Iris pigment epithelial cell (primary cell): ENCODE measurements at regions not wholly inside any gene's neighbourhood (a gene's known extent, or its start where the extent isn't known, plus 50 kb on each side); places are given as distances from the start of the nearest gene placed in this dataset.

Source experiments
- DNase-seq: peaks from one replicate; pipeline ENCODE4 v3.0.0-alpha.2; 2011; ENCODE audit warnings: low read depth

- peak; percentile 80 for DNase-seq
Measured at GRCh38 chr7:19442016-19442785, 266.6 kb downstream of the POLR1F start.

- no peak for DNase-seq
Measured at GRCh38 chr7:19439517-19439916, 269.3 kb downstream of the POLR1F start.

GRCh38 chr7:19437446-19437845 lies 271.4 kb downstream of the POLR1F start:
- DNase-seq, result peak; percentile 24

DNA sequence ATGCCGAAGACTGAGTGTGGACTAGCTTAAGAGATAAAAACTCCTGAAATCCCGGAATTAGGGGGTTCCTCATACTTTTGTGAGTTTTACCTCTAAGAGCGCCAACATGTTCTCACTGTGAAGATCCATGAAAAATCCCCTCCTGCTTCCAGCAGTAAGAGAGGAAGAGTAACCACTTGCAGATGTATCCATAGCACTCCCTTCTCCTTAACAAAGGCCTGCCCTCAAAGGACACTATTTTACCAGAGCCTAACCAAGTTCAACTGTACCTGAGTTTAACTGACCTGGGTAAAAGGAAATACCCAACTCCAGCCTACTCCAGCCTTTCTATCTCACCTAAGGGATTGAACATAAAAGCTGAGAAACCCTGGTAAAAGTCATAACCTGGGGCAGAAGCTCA lies 280.9 kb downstream of the POLR1F start:
- DNase-seq, result no peak

GRCh38 chr7:19421861-19422260 lies 276.6 kb upstream of the FERD3L start:
- no peak for DNase-seq

GRCh38 chr7:19417231-19417630 lies 272.0 kb upstream of the FERD3L start:
- no peak for DNase-seq

GRCh38 chr7:19415123-19415522 lies 269.9 kb upstream of the FERD3L start:
- no peak for DNase-seq

- DNase-seq, result peak; percentile 56
Measured at GRCh38 chr7:19413443-19413965, 268.3 kb upstream of the FERD3L start.

DNA sequence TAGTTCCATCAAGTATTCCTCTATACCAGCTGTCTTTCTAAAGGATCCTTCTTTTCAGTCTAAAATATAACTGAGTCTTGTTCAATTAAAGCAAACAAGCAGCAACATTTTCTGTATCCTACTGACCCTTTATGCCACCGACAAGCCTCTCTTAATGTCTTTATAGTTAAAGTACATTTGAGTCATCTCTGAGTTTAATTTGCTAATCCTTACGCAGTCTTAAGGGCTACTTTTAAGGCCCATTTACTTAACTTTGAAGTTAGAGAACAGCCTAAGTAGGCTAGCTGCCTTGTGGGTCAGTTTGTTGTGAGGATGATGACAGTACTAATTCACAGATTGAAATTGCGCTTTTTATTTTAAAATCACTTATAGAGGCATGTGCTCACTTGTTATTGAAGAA lies 265.5 kb upstream of the FERD3L start:
- peak; percentile 41 for DNase-seq

GRCh38 chr7:19410106-19410505 lies 264.9 kb upstream of the FERD3L start:
- peak; percentile 62 for DNase-seq

- DNase-seq, result no peak
Measured at GRCh38 chr7:19408706-19409220, 263.5 kb upstream of the FERD3L start.

DNA sequence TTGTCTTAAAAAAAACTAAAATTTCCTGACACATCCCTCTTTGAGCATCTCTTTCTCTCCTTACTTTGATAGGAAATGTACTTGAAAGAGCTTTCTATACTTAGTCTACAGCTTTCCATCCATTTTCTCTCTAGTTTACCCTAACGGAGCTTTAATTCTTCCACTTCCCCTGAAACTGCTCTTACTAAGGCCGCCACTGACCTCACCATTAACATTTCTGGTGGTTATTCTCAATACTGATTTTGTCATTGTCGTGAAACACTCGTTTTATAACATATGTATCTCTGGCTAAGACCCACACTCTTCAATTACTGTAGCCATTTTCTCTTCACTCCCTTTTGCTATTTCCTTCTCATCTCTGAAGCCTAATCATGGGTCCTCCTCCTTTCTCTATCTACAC lies 262.0 kb upstream of the FERD3L start:
- DNase-seq, result no peak

DNA sequence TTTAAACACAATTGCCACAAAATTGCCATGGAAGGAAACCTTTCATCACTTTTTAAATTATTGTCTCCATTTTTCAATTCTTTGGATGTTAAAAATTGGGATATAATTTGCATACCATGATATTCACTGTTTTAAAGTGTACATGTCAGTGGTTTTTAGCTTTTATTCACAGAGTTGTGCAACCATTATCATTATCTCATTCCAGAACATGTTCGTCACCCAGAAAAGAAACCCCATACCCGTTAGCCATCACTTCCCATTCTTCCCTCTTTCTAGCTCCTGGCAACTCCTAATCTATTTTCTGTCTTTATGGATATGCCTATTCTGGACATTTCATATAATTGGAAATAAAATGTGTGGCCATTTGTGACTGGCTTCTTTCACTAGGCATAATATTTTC lies 260.3 kb upstream of the FERD3L start:
- DNase-seq, result peak; percentile 83

GRCh38 chr7:19404912-19405329 lies 259.7 kb upstream of the FERD3L start:
- peak; percentile 99 for DNase-seq

DNA sequence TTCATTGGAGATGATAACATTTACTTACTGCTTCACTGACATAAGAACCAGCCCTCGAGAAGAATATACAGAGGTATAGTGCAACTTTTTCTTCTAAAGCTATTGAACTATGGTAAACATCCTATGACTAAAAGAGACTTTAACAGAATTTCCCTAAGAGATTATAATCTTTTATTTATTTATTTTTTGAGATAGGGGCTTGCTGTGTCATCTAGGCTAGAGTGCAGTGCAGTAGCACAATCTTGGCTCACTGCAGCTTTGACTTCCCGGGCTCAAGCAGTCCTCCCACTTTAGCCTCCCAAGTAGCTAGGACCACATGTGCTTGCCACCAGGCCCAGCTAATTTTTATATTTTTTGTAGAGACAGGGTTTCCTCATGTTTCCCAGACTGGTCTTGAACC lies 258.5 kb upstream of the FERD3L start:
- peak; percentile 24 for DNase-seq

GRCh38 chr7:19401461-19401860 lies 256.2 kb upstream of the FERD3L start:
- DNase-seq, result peak; percentile 53

DNA sequence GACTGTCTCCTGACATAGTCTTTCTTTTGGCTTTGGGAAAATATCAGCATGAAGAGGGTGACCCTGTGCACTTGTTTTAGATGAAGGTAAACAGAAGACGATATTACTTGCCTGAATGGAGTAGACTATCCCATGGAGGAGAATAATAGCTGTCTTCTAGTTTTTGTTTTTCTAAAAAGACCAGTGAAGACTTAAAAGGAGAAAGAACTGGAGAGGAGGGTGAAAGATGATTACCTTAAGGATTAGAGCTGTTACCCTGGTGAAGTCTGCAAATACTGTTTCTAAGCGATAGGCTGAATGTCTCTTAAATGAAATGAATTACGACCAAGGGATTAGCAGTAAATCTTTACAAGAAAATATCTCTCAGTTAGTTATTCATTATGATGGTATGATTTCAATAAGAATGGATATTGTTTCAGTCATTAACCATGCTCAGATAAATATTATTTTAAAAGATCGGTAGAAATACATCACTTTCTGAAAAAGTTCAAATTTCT lies 255.6 kb upstream of the FERD3L start:
- DNase-seq, result no peak

GRCh38 chr7:19397911-19398310 lies 252.7 kb upstream of the FERD3L start:
- peak; percentile 89 for DNase-seq

DNA sequence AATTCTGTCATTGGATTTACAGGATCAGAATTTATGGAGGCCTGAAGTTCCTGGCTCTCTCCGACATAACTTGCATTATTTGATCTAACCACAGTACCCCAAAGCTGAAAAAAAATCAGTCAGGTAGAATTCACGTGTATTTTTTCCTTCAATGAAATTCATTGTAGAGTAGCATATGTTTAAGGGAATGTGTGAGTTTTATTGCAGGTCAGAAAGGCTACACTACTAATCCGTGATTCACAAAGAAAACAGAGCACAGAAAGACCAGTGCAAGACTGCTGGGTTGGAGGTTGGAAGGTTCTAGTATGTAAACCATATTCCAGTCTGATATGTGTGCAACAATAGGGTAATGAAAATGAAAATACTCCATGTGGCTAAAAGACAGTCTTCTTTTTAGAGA lies 247.0 kb upstream of the FERD3L start:
- DNase-seq, result peak; percentile 95

- DNase-seq, result no peak
Measured at GRCh38 chr7:19390795-19391194, 245.6 kb upstream of the FERD3L start.

DNA sequence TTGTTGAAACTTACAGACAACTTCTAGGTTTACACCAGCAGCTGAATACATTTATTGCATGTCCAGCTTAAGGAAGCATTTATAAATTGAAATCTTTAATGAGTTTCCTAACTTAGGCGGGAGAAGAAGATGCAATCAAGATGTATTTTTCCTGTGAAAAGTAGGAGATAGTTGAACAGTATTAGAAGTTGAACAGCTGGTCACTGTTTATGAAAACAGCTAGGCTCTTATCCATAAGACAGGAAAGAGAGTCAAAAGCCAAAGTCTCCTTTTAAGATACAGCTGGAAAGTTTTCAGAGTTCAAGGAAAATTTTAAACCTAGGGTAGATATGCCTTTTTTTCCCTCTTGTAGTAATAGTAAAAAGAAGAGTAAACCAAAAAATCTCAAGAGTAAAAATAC lies 236.1 kb upstream of the FERD3L start:
- DNase-seq, result no peak

- no peak for DNase-seq
Measured at GRCh38 chr7:19378345-19378714, 233.1 kb upstream of the FERD3L start.

GRCh38 chr7:19377611-19378344 lies 232.6 kb upstream of the FERD3L start:
- DNase-seq, result peak; percentile 87
